ENCODE measurements at regions not wholly inside any gene's neighbourhood (a gene's known extent, or its start where the extent isn't known, plus 50 kb on each side); places are given as distances from the start of the nearest gene placed in this dataset.
A peak's percentile ranks its signal among the peaks of the same experiment; 100 is the strongest.
"Not testable (repeated sequence)": the region's sequence is repeated elsewhere in the genome, so short reads cannot be mapped to it uniquely, and the experiment has no call there.

GRCh38 chr6:27826612-27826985 is 85.6 kb downstream of the OR2B2 start:
- DNase-seq (ENCODE audit: low spot score), result not testable (repeated sequence)

GRCh38 chr6:27825848-27826611 is 86.2 kb downstream of the OR2B2 start:
- not testable (repeated sequence) for DNase-seq (ENCODE audit: low spot score)

GRCh38 chr6:27825025-27825793 is 87.0 kb downstream of the OR2B2 start:
- DNase-seq (ENCODE audit: low spot score), result peak; percentile 17

GRCh38 chr6:27824211-27825024 is 87.8 kb downstream of the OR2B2 start:
- peak; percentile 35 for DNase-seq (ENCODE audit: low spot score)

GRCh38 chr6:27823714-27824210 is 88.4 kb downstream of the OR2B2 start:
- peak; percentile 56 for DNase-seq (ENCODE audit: low spot score)

- DNase-seq (ENCODE audit: low spot score), result no peak
Observed at GRCh38 chr6:27816906-27817305, 95.3 kb downstream of the OR2B2 start.

- peak; percentile 81 for DNase-seq (ENCODE audit: low spot score)
Observed at GRCh38 chr6:27814665-27815424, 97.4 kb downstream of the OR2B2 start.

GRCh38 chr6:27814415-27814664 is 97.9 kb downstream of the OR2B2 start:
- not testable (repeated sequence) for DNase-seq (ENCODE audit: low spot score)

GRCh38 chr6:27812805-27813492 is 99.2 kb downstream of the OR2B2 start:
- DNase-seq (ENCODE audit: low spot score), result no peak

GRCh38 chr6:27812078-27812804 is 100.0 kb downstream of the OR2B2 start:
- no peak for DNase-seq (ENCODE audit: low spot score)

GRCh38 chr6:27811451-27811772 is 100.8 kb downstream of the OR2B2 start:
- no peak for DNase-seq (ENCODE audit: low spot score)

- no peak for DNase-seq (ENCODE audit: low spot score)
Observed at GRCh38 chr6:27810768-27811450, 101.3 kb downstream of the OR2B2 start.

GRCh38 chr6:27809939-27810767 is 102.0 kb downstream of the OR2B2 start:
- DNase-seq (ENCODE audit: low spot score), result peak; percentile 88

- no peak for DNase-seq (ENCODE audit: low spot score)
Observed at GRCh38 chr6:27809067-27809938, 102.9 kb downstream of the OR2B2 start.

- not testable (repeated sequence) for DNase-seq (ENCODE audit: low spot score)
Observed at GRCh38 chr6:27808242-27809066, 103.7 kb downstream of the OR2B2 start.

GRCh38 chr6:27807441-27808241 is 104.6 kb downstream of the OR2B2 start:
- DNase-seq (ENCODE audit: low spot score), result peak; percentile 90

Measured in pons (tissue), 1 donor.